ENCODE measurements at regions not wholly inside any gene's neighbourhood (a gene's known extent, or its start where the extent isn't known, plus 50 kb on each side); places are given as distances from the start of the nearest gene placed in this dataset.

DNA sequence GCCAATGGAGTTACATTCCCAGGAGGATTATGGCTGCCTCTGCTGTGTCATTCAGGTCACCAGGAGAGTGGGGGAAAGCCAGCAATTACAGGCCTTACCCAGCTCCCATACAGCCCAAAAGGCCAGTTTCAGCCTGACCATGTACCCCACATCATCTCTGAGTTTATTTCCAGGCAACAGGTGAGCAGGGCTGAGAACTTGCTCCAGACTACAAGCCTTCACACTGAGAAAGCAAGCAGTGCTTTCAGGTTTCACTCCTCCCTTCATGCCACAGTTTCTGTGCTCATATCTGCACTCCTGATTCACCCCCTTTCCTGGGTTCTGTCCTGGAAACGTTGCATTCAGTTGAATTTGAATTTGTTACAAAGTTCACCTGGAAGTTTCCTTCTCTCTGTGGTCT lies 68.1 kb upstream of the ABI3BP start:
- Histone ChIP-seq H3F3A (ENCODE audit: insufficient read depth, low read length) (0 out of 2 replicates have a peak, but pooled peaks cover 4% of the 10 kb centered on the region), H3K9ac (ENCODE audit: low read length) (no peak overlapping the region), H3K4me2 (ENCODE audit: low read depth, low read length) (peak overlapping the region; percentile 21; the same call in 1 of the 2 replicates), H2AFZ (ENCODE audit: low read length) (no peak overlapping the region), H3K79me2 (ENCODE audit: low read length) (no peaks in the 10 kb centered on the region), H3K4me1 (ENCODE audit: low read length) (peaks cover 12% of the 10 kb centered on the region), H3K36me3 (replicated peaks; ENCODE audit: insufficient read depth, low read length) (no peaks in the 10 kb centered on the region), H3K27me3 (replicated peaks; ENCODE audit: insufficient read depth, low read length) (no peaks in the 10 kb centered on the region), H4K20me1 (ENCODE audit: insufficient read depth, low read length) (no peaks in the 10 kb centered on the region), H3K4me3 (ENCODE audit: low read length) (no peak overlapping the region), H3K9me2 (replicated peaks; ENCODE audit: insufficient read depth, low read length) (no peaks in the 10 kb centered on the region), H3K9me3 (replicated peaks; ENCODE audit: insufficient read depth, low read length) (no peaks in the 10 kb centered on the region), H3K27ac (ENCODE audit: low read length) (no peak overlapping the region)
- DNase-seq: peak; percentile 32
- TF ChIP-seq, protein P1, sequence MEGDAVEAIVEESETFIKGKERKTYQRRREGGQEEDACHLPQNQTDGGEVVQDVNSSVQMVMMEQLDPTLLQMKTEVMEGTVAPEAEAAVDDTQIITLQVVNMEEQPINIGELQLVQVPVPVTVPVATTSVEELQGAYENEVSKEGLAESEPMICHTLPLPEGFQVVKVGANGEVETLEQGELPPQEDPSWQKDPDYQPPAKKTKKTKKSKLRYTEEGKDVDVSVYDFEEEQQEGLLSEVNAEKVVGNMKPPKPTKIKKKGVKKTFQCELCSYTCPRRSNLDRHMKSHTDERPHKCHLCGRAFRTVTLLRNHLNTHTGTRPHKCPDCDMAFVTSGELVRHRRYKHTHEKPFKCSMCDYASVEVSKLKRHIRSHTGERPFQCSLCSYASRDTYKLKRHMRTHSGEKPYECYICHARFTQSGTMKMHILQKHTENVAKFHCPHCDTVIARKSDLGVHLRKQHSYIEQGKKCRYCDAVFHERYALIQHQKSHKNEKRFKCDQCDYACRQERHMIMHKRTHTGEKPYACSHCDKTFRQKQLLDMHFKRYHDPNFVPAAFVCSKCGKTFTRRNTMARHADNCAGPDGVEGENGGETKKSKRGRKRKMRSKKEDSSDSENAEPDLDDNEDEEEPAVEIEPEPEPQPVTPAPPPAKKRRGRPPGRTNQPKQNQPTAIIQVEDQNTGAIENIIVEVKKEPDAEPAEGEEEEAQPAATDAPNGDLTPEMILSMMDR (IDR thresholded peaks at IDR 0.05; ENCODE audit: low read length): no peak
- TF ChIP-seq EZH2phosphoT487 (IDR thresholded peaks at IDR 0.05; ENCODE audit: low read length) (no peak), EZH2 (optimal IDR thresholded peaks at IDR 0.05; ENCODE audit: low read depth, low read length) (no peak)

DNA sequence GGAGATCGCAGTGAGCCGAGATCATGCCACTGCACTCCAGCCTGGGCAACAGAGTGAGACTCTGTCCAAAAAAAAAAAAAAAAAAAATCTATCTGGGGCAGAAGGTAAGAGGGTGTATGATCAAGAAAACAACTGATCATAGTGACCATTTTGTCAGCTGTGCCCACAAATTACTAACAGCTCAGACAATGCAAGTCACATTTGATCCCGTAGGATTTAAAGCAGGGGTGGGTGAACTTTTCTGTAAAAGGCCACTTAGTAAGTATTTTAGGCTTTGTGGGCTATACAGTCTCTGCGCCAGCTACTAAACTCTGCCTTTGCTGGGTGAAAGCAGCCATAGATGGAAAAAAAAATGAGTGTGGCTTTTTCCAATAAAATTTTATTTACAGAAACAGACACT lies 57.6 kb upstream of the ABI3BP start:
- no peak overlapping the region for H3K9ac ChIP-seq (ENCODE audit: low read length)
- H3K4me3 ChIP-seq (ENCODE audit: low read length): no peak overlapping the region
- H3K9me2 ChIP-seq (replicated peaks; ENCODE audit: insufficient read depth, low read length): no peaks in the 10 kb centered on the region
- H3K36me3 ChIP-seq (replicated peaks; ENCODE audit: insufficient read depth, low read length): no peaks in the 10 kb centered on the region
- no peaks in the 10 kb centered on the region for H3F3A ChIP-seq (ENCODE audit: insufficient read depth, low read length)
- H3K79me2 ChIP-seq (ENCODE audit: low read length): no peaks in the 10 kb centered on the region
- H4K20me1 ChIP-seq (ENCODE audit: insufficient read depth, low read length): no peaks in the 10 kb centered on the region
- H3K9me3 ChIP-seq (replicated peaks; ENCODE audit: insufficient read depth, low read length): no peaks in the 10 kb centered on the region
- H2AFZ ChIP-seq (ENCODE audit: low read length): no peak overlapping the region
- TF ChIP-seq EZH2phosphoT487 (IDR thresholded peaks at IDR 0.05; ENCODE audit: low read length) (no peak), EZH2 (optimal IDR thresholded peaks at IDR 0.05; ENCODE audit: low read depth, low read length) (no peak)
- TF ChIP-seq, protein P1 (IDR thresholded peaks at IDR 0.05; ENCODE audit: low read length): no peak
- no peak overlapping the region for H3K27ac ChIP-seq (ENCODE audit: low read length)
- no peaks in the 10 kb centered on the region for H3K4me1 ChIP-seq (ENCODE audit: low read length)
- no peak for DNase-seq
- no peak overlapping the region for H3K4me2 ChIP-seq (ENCODE audit: low read depth, low read length)
- H3K27me3 ChIP-seq (replicated peaks; ENCODE audit: insufficient read depth, low read length): no peaks in the 10 kb centered on the region

DNA sequence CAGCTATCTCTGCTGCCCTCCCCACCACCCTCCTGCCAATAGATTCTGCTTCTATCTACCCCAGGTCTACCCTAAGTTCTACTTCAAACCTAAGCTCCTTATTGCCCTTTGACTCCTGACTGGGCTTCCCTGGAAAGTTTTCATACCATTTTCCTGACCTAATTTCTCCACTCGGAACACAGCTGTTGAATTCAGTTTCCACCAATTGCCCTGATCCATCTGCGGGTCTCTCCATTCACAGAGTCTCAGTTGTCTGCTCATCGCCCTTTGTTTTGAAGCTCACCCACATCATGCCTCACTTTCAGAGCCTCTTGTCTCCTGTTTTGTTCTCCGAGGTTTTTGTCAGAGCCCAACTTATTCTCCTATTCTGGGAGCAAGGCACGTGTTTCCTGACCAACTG lies 56.8 kb upstream of the ABI3BP start:
- Histone ChIP-seq H3K9ac (ENCODE audit: low read length) (no peak overlapping the region), H3K4me1 (ENCODE audit: low read length) (no peaks in the 10 kb centered on the region), H3K27me3 (replicated peaks; ENCODE audit: insufficient read depth, low read length) (no peaks in the 10 kb centered on the region), H3F3A (ENCODE audit: insufficient read depth, low read length) (no peaks in the 10 kb centered on the region), H3K9me3 (replicated peaks; ENCODE audit: insufficient read depth, low read length) (no peaks in the 10 kb centered on the region), H3K27ac (ENCODE audit: low read length) (no peak overlapping the region), H3K9me2 (replicated peaks; ENCODE audit: insufficient read depth, low read length) (no peaks in the 10 kb centered on the region), H3K4me3 (ENCODE audit: low read length) (no peak overlapping the region), H2AFZ (ENCODE audit: low read length) (no peak overlapping the region), H3K36me3 (replicated peaks; ENCODE audit: insufficient read depth, low read length) (no peaks in the 10 kb centered on the region), H4K20me1 (ENCODE audit: insufficient read depth, low read length) (no peaks in the 10 kb centered on the region), H3K79me2 (ENCODE audit: low read length) (no peaks in the 10 kb centered on the region), H3K4me2 (ENCODE audit: low read depth, low read length) (no peak overlapping the region)
- TF ChIP-seq, protein P1 (IDR thresholded peaks at IDR 0.05; ENCODE audit: low read length): no peak
- TF ChIP-seq EZH2phosphoT487 (IDR thresholded peaks at IDR 0.05; ENCODE audit: low read length) (no peak), EZH2 (optimal IDR thresholded peaks at IDR 0.05; ENCODE audit: low read depth, low read length) (no peak)
- no peak for DNase-seq

Data from MM.1S (cell line).